DMS153 treated with DMSO at 0.1 percent for 48 hours (cell line): ENCODE measurements at regions not wholly inside any gene's neighbourhood (a gene's known extent, or its start where the extent isn't known, plus 50 kb on each side); places are given as distances from the start of the nearest gene placed in this dataset.
"Not testable (repeated sequence)": the region's sequence is repeated elsewhere in the genome, so short reads cannot be mapped to it uniquely, and the experiment has no call there.

Experiments used
- DNase-seq: peaks from one replicate; lab custom pipeline; 2025; ENCODE audit not compliant: unreplicated experiment; lab: John Stamatoyannopoulos, UW

DNA sequence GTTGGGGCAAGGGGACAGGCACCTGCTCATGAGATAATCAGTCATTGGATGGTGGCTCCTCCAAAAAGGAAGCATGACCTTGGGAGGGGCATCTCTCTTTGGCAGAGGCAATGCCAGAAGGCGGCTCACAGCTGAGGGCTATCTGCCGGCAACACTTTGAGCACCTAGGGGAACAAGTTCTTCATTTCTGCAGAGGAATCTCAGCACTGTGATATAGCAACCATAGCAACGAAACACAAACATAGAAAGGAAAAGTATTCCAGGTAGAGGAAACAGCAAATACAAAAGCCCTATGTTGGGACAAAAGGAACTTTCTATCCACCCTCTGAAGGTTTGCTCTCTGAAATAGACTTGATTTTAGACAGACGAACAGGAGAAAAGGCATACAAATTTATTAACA is 89.1 kb upstream of the NEDD4L start:
- DNase-seq, result no peak

DNA sequence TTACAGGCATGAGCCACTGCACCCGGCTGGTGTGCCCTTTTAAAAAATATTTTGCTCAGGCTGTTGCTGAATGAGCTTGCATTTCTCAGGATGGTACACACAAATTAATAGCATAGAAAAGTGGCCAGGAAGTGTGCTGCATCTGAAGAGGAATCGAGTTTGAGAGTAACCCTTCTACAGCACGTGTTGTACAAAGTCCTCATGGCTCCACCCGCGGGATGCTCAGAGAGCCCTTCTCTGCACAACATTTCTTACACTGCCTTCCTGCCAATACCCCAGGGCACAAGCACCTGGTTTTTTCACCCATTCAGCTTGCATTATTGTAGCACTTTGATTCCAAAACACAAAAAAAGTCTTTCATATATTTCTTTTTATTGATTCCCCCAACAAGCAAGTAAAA is 90.1 kb upstream of the NEDD4L start:
- no peak for DNase-seq

DNA sequence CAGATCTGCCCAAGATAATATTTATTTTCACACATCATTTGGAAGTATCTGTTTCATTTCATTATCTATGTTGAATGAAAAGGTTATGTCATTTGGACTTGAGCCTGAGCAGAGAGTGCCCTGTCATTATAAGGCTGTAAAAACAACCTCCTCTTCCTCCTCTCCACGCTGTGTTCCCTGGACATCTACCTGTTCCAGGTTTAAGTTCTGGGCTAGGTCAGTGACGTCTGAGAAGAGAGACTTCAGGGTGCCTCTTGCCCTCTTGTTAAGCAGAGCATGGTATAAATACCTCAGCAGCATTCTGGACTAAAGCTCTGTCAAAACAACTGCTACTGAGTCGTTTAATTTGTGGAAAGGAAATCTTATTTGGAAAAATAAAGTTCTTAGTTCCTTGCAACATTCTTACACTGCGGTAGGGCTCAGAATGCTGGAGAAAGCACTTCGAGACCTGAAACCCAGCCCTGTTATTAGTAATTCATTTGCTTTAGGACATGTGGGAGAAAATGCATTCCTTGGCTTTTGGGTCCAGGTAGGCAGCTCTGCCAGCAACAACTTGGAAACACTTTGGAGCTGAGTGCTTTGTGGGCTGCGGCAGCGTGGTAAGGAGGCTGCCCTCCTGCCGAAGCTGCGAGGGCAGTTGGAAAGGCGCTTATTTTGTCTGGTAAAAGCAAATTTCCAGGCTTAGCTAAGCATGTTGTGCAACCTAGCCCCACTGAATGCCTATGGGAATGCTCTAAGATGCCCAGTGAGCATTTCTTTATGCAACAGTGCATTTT is 91.8 kb upstream of the NEDD4L start:
- no peak for DNase-seq

DNA sequence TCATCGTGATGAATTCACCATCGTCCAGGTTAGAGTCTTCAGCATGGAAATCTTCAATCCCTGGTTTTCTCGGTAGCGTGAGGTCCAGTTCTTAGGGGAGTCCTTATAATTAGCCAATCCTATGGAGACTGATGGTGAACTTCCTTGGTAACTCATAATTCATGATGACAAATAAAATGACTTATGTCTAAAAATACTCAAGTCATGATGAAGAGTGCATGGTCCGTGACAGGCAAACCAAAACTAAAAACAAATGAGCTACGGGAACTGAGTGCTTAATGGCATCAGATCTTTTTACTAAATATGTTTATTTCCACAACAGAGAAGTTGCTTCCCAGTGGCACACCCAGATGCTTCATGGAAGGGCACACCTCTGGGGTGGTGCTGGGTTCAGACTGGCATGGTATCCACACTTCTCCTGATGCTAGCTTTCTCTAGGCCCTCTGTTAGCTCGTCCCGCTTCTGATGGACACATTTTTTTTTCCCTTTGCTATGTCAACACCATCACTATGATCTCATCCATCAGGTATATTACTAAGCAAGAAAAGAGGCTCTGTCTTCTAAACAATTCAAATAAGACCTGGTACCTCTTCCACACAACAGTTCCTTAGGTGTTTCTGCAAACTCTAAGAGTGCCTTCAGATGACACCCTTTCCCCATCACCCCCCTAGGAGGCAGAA is 92.8 kb upstream of the NEDD4L start:
- DNase-seq, result no peak

DNA sequence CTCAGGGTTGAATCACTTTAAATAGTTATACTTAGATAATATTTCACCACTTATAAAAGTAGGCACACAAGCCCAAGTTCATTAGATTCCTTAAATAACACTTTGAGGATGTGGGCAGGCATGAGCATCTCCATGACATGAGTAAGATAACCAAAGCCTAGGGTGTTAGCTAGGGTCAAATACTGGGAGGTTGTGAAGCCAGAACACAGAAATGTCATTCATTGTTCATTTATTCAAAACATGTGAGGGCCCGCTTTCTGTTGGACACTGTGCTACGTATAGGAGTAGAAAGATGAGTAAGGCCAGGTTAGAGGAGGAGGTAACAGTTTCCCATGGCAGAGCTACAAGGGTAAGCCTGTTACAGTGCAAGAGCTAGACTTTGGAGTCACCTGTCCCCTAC is 93.5 kb upstream of the NEDD4L start:
- no peak for DNase-seq

DNA sequence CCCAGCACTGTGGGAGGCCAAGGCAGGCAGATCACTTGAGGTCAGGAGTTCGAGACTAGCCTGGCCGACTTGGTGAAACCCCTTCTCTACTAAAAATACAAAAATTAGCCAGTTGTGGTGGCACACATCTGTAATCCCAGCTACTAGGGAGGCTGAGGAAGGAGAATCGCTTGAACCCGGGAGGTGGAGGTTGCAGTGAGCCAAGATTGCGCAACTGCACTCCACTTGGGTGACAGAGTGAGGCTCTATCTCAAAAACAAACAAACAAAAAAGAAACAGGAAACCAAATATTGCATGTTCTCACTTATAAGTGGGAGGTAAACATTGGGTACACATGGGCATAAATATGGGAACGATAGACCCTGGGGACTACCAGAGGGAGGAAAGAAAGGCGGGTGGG is 94.7 kb upstream of the NEDD4L start:
- DNase-seq, result not testable (repeated sequence)

DNA sequence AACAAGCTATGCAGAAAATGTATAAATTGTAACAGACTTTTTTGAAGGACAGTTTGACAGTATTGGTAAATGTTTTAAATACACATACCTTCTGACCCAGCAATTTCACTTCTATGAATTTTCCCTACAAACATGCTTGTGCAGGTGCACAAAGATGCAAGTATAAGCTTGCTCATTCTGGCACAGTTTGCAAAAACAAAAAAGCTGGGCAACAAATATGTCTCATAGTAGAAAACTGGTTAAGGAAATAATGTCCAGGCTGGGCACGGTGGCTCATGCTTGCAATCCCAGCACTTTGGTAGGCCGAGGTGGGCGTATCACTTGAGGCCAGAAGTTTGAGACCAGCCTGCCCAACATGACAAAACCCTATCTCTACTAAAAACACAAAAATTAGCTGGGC is 96.9 kb upstream of the NEDD4L start:
- DNase-seq, result no peak

DNA sequence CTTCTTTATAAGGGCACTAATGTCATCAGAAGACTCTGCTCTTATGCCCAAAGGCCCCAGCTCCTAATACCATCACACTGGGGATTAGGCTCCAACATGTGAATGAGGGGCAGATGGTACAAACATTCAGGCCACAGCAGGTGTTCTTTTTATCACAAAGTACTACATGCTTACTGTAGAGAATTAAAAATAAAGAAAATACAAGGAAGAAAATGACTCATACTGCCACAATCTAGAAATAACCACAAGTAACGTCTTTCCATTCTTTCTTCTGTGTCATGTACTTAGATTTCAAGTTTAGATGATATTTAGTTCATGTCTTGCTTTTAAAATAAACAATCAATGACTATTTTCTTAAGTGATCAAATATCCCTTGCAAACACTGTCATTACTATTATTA is 100.3 kb upstream of the NEDD4L start:
- no peak for DNase-seq

DNA sequence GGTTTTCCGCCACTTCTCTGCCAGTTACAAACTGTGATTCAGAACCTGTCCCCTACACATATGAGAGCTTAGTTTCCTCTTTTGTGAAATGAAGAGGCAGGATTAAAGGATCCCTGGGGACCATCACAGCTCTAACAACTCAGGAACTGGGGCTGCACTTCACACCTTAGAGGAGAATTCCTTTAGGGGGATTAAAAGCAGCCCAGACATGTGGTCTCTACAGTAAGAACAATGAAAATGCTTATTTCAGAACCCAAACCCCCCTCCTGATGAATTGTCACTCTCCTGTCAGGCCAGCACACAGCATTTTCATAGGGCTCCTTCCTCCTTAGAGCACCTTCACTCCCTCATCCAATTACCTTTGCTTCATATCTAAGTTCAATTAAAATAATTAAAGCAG is 101.5 kb upstream of the NEDD4L start:
- no peak for DNase-seq

DNA sequence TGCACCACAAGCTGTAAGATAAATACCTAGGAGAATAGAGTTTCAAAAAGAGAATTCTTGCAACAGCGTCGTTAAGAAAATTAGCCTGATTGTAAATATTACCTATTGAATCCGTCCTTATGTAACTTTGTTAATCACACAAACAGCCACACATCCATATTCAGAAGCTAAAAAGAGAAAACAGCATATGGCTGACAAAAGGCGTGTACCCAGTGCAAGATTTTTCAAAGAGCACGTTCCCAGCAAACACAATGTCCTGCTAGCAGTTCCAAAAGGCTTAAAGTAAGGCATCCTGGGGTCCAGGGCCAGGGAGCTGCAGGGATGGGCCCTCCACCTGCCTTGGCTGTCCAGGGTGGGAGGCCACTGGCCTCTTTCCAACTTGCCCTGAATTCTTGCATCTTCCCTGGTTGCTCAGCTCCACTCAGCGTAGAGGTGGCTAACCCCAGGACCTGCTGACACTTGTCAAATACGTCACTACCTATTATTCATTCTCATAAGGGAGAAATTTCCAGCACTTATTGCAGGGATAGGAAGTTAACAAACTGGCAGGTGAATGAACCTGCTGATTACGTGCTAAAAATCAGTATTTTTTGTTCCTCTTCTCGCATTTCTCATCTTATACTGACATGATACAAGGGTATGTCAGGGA is 102.1 kb upstream of the NEDD4L start:
- DNase-seq, result no peak

DNA sequence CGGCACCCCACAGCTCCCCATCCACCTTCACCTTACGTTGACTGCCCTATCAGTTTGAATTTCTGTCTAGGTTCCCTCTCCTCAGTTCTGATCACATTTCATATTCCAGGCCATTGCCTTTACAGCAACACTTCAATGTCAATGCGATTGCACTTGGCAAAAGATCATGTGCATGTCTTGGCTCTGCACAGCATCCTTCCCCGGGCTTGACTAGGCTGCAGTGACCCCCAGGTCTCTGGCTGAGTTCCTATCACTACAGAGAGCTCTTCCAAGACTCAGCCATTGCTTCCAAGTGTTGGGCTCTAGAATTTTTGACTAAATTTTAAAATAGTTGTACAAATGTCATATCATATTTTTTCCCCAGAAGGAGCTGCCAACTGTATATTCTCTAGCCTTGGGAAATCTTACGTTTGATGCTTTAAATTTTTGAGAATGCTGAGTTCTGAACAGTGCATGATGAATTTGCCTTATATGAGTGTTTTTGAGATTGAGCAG is 103.8 kb upstream of the NEDD4L start:
- DNase-seq, result no peak

DNA sequence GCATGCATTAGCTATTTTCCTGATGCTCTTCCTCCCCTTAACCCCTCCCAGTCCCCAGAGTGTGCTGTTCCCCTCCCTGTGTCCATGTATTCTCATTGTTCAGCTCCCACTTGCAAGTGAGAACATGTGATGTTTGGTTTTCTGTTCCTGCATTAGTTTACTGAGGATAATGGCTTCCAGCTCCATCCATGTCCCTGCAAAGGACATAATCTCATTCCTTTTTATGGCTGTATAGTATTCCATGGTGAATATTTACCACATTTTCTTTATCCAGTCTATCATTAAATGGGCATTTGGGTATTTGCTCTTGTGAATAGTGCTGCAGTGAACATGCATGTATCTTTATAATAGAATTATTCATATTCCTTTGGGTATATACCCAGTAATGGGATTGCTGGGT is 109.7 kb upstream of the NEDD4L start:
- not testable (repeated sequence) for DNase-seq

DNA sequence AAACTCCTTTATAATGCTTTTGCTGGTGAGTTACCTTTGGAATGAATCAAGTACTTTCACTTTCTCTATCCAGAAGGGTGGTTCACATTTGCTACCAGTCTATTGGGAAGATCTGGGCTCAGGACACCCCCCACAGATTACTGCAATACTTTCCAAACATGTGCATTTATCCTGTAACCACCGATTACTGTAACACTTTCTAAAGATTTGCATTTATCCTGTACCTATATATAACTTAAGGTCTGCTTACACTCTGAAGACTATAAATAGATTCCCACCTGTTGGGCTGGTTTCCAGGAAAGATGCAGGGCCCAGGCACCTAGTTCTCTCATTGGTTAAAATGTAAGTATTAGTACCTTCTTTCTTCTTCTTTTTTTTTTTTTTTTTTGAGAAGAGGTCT is 113.0 kb upstream of the NEDD4L start:
- peak; percentile 28 for DNase-seq

DNA sequence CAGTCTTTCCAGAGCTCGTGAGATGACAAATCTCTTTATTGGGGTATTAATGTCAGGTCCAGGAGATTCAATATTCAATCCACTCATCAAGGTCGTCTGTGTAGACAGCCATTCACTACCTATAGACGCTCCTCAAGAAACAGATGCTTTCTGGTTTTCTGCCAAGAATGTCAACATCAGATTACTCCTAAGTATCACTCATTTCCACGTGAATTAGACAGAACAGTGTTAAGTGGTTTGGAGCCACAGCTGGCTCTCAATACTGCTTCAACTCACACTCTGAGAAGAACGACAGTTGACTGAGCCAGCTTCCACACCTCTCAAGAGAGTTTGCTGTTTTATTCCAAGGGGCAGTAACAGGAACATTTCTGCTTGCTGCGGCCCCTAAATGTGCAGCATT is 113.5 kb upstream of the NEDD4L start:
- DNase-seq, result no peak

DNA sequence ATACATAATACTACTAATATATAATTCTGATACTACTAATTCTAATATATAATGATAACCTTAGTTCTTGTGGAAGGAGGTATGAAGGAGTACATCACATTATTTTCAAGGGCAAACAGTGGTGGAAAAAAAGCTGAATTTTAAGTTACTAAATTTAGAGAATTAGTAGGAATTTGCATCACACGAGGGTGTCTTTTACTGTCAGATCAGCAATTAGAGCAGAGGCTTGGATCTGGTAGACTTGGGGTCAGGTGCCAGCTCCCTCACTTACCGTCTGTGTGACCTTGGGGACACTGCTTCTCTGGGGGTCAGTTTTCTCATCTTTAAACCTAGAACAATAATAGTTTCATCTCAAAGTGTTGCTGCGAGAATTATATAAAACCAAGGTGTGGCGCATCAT is 114.1 kb upstream of the NEDD4L start:
- no peak for DNase-seq

DNA sequence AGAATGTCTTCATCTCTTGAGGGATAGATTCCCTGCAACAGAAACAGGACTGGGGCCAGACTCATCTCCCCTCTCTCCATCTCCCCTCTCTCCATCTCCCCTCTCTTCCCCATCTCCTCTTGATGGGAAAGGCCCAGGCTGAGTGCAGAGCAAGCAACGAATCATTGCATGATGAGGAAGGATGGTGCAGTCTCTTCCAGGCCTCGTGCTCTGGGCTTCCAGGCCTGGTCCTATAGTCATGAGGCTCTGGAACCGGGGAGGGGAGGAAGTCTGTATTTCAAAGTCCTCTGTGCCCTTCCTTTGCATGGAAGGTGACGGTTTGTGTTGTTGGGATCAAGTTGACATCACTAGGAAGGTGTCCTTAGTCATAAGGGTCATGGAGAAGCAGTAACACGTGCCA is 115.6 kb upstream of the NEDD4L start:
- DNase-seq, result no peak

DNA sequence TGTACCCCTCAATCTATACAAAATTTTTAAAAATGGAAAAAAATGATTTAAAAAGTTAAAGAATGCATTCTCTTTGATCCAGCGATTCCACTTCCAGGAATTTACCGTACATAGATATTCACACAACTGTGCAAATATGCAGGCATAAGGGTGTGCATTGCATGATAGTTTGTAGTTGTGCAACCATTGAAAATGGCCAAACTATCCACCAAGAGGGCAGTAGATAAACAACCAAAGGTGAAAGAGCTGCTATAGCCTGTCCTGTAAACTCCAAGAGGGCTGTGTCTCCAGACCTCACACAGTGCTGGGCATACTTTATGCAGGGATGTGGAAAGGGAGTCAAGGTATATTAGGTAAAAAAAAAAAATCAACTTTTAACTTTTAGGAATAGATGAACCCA is 116.5 kb upstream of the NEDD4L start:
- no peak for DNase-seq

DNA sequence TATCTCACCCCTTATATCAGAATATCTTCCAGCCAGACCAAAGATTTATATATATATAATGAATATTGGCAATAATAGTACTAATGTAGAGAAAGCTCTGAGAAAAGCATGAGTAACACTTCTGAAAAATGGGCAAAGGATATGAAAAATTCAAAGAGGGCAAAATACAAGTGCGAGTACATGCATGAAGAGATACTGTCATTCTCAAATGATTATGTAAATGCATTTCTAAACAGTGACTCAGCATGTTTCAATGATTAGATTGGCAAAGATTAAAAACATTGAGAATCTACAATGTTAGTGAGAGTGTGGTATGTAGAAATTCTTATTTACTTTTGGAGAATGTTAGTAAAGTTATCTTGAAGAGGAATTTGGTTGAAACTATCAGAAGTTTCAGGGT is 118.3 kb upstream of the NEDD4L start:
- no peak for DNase-seq

DNA sequence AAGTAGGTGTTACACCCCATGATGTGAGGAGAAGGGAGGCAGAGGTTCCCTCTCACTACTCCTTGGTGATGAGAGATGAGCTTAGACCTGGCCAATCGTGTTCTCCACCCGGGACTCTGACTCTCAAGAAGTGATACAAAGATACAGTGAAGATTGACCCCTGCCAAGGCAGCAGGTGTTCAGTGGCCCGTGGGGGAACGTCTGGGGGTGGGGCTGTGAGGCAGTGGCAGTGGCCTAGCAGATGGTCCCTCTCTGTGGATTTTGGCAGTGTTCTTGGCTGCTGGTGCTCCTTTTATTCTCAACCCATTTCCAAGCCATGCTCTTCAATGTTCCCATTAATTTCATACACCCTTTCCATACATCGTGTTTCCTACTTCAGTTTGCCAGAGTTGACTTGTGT is 120.4 kb upstream of the NEDD4L start:
- no peak for DNase-seq

DNA sequence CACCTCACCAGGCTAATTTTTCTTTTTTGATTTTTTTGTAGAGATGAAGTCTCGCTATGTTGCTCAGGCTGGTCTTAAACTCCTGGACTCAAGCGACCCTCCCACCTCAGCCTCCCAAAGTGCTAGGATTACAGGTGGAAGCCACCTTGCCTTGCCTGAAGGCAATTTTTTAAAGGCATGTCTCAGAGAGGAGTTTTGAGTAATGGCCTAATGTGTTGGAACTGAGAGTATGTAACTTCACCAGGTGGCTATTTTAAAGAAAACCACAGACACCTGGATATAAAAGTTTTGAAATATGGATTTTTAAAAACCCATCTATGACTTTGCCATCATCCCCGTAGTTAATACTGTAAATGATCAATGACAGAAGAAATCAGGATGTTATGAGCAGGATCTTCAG is 119.8 kb upstream of the ATP8B1 start:
- DNase-seq, result no peak

DNA sequence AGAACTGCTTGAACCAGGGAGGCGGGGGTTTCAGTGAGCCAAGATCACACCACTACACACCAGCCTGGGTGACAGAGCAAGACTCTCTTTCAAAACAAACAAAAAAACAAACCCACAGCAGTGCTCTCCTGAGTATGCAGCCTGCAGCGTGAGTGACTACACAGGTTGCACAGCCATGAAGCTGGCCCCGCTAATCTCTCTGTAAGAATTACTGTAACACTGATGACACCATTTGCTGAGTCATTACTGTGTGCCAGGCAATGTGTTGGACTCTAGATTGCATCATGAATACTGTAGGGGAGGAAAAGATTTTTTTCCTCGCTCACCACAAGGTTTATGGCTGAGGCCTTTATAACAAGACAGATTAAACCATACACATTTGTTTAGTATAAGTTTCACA is 118.6 kb upstream of the ATP8B1 start:
- DNase-seq, result no peak

DNA sequence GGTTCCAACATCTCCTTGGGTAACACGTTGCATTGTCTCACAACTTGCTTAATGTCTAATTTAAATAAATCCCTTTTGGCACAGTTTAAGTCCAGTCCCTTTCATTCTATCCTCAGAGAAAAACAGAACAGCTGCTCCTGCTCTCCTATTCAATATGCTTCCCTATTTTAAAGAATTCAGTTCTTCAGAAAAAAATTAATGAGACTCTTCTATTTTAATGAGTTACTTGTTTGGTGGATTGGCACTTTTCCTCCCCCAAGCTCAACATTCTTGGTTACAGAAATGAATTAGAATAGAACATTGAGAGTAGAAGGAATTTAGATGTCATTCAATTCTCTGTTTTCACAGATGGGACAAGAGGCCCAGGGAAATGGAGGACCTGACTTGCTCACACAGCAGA is 116.9 kb upstream of the ATP8B1 start:
- no peak for DNase-seq
